GM19240 (cell line): ENCODE measurements at regions not wholly inside any gene's neighbourhood (a gene's known extent, or its start where the extent isn't known, plus 50 kb on each side); places are given as distances from the start of the nearest gene placed in this dataset.
"Not testable (repeated sequence)": the region's sequence is repeated elsewhere in the genome, so short reads cannot be mapped to it uniquely, and the experiment has no call there.

ENCODE experiments used
- DNase-seq: peaks from one replicate; pipeline ENCODE4 v3.0.0; 2011; ENCODE audit warnings: low spot score; ENCODE audit not compliant: insufficient read length

GRCh38 chr3:59506191-59506590, 456.4 kb upstream of the CFAP20DC start:
- DNase-seq: no peak

- no peak for DNase-seq
Observed at GRCh38 chr3:59503441-59503840, 453.6 kb upstream of the CFAP20DC start.

GRCh38 chr3:59502806-59503205, 453.0 kb upstream of the CFAP20DC start:
- DNase-seq: no peak

DNA sequence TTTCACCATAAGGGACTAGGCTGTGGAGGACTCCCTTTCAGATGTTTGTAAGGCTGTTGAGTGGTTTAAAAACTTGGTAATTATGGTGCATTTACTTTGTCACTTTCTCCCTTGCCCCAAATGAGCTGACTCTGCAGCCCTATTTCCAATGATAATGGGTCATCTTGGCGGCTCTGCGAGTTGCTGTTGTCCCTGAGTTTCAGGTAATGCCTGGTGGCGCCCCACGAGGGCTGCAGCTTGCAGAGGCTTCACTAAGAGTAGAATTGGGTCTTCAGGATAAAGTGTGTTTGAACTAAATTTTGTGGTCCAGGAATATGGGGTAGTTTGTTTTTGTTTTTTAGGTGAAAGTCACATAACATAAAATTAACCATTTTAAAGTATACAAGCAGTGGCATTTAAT, 450.1 kb upstream of the CFAP20DC start:
- no peak for DNase-seq

- DNase-seq: no peak
Observed at GRCh38 chr3:59499000-59499399, 449.2 kb upstream of the CFAP20DC start.

DNA sequence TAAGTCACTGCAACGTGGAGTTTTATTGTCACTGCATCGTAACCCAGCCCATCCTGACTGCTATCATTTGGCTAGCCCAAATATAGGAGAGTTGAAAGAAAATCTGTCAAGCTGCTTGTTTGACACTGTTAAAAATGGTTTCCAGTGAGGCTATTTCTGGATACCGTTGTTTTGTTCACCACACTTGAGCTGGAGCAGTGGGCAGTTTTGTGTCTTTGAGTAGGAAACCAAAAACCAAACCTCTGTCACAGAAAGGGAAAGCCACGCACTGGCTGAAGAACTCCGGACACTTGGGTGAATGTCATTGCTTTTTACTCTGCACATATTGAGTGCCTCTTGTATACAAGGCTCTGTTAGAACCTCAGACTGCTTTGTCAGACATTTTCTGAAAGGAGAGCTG, 446.4 kb upstream of the CFAP20DC start:
- DNase-seq: no peak

DNA sequence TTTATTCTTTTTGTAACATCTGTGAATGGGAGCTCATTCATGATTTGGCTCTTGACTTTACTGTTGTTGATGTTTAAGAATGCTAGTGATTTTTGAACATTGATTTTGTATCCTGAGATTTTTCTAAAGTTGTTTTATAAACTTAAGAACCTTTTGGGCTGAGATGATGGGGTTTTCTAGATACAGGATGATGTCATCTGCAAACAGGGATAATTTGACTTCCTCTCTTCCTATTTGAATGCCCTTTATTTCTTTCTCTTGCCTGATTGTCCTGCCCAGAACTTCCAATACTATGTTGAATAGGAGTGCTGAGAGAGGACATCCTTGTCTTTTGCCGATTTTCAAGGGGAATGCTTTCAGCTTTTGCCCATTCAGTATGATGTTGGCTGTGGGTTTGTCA, 445.1 kb upstream of the CFAP20DC start:
- DNase-seq: not testable (repeated sequence)

DNA sequence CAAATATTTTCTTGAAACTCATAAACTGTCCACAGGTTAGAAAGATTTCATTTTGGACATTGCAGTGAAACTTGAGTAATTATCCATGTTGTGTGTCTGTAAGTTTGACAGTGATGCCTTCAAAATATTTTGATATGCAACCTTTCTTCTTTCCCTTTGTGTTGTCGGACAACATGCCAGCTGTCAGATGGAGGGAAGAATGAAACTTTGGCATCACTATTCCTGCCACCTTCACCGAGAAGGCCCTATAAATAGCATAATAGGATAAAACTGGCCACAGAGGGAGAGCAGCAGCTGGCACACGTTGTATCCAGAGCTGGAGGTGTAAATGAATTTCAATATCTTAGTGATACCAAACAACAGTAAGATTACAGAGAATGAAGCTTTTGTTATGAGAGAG, 436.7 kb upstream of the CFAP20DC start:
- no peak for DNase-seq

- no peak for DNase-seq
Observed at GRCh38 chr3:59483191-59483590, 433.4 kb upstream of the CFAP20DC start.

DNA sequence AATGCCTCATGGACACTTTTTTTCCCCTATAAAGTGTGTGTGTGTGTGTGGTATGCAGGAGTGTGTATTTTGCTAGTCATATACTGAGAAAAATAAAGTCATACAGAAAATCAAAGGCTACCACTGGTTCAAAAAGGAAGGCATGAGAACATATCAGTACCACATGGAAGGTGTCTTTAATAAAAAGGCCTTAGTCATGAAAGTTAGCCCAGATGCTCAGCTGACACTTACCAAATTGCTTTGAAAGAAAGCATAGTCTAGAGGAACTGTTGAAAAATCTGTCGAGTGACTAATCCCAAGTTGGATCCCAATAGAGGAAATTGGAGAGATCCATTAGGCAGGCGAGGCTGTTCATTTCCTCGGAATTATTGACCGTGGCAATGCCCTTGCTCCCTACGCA, 432.9 kb upstream of the CFAP20DC start:
- no peak for DNase-seq

GRCh38 chr3:59481776-59482400, 432.1 kb upstream of the CFAP20DC start:
- DNase-seq: no peak

DNA sequence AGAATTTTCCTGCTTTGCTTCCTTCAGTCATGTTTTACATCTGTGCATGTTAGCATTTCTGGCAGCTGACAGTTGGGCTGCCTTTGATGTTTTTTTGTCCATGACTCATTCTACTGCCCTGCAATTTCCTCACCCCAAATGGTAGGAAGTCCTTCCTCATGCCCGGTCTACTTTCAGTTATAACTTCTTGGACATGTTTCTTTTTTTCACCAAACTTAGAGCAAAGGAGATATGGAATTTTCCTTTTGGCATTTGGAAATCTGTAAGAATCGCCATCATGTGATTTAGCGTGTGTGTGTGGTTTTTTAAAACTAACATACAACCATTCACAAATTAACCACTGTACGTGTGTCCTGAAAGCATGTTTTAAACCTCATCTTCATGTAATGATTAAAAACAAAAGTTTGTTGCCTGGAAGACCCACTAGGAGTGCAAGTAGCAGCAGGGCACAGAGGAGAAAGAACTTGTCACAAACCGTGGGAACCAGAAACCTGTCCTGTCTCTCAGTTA, 430.7 kb upstream of the CFAP20DC start:
- DNase-seq: no peak

- DNase-seq: no peak
Observed at GRCh38 chr3:59473636-59474035, 423.8 kb upstream of the CFAP20DC start.

GRCh38 chr3:59472541-59472940, 422.7 kb upstream of the CFAP20DC start:
- no peak for DNase-seq

DNA sequence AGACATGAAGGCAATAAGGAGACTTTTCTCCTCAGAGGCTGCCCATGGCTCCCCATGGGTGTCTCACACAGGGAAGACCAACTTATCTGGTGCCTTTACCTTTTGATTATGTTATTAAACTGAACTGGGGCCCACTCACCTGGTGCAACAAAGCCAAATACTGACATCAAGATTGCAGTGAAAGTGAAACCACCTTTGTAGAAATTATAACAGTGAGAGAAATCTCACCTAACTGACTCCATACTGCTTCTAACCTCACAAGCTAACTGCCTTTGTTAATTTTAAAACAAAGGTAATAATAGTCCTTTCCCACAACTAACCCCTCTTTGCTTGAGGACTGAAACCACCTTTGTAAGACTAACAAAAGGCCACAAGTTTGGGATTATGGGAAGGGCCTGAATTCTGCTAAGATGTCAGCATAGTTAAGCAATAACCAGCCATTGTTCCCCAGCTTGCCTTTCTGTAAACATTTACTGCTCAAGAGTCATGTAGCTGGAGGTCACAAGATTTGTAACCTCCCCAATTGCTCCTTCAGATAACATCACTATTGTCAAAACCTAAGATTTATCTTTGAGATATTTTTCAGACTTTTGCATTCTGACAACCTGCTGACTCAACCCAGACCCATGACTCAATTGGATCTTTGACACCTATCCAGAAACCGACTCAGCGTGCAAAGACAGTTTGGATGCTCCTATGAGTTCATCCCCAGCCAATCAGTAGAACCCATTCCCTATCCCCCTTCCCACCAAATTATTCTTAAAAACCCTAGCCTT, 420.3 kb upstream of the CFAP20DC start:
- no peak for DNase-seq

- DNase-seq: no peak
Observed at GRCh38 chr3:59467476-59467875, 417.7 kb upstream of the CFAP20DC start.

DNA sequence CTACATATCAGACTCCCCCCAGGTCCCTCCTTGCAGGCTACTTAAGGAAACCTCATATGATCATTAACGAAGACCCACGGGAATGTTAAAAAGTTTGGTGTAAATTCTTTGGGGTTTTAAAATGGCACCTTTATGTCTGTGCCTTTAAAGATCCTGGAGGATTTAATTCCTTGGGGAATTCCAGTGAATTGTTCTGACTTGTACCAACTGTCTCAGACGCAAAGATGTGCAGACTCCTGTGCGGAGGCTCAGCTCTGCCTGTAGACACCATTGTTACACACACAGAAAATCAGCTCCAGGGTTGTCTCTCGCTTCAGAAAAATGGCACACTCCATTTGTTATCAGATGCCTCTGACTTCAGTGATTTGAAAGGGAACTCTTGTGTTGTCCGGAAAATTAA, 414.4 kb upstream of the CFAP20DC start:
- no peak for DNase-seq

GRCh38 chr3:59463253-59463652, 413.4 kb upstream of the CFAP20DC start:
- DNase-seq: no peak

- DNase-seq: no peak
Observed at GRCh38 chr3:59460068-59460467, 410.2 kb upstream of the CFAP20DC start.

DNA sequence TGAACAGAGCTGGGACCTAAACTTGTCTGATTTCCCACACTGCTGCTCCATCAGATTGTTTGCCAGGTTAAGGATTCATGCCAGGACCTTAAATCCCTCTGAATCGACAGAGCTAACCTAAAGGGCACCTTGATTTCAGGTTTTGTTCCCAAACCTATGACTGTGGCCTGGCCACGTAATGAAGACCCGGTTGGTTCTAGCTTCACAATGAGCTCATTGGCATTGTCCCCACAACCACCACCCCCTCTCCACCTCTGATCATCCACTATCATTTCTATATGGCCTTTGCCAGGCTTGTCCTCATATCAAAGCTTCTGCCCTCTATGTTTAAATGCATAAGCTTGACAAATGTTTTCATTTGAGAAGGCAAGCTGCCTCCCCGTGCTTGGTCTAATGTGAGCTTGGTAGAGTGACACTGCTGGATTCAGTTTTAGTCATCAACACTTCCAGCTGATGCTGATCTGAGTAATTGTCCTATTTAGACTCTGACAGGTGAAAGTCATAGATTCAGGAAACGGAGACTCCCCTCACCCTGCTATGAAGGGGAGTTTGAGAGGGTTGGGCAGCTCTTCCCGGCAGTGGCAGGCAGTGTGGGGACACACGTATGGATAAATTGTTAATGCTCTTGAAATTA, 407.1 kb upstream of the CFAP20DC start:
- DNase-seq: no peak

GRCh38 chr3:59451800-59452746, 402.2 kb upstream of the CFAP20DC start:
- no peak for DNase-seq
